ENCODE measurements at regions not wholly inside any gene's neighbourhood (a gene's known extent, or its start where the extent isn't known, plus 50 kb on each side); places are given as distances from the start of the nearest gene placed in this dataset.

- DNase-seq (peak; percentile 45), ATAC-seq (peak; percentile 26)
- Histone ChIP-seq H3K27me3 (peaks cover 11% of the 10 kb centered on the region), H3K36me3 (no peaks in the 10 kb centered on the region), H3K4me3 (no peak overlapping the region), H3K9me3 (no peaks in the 10 kb centered on the region), H3K27ac (no peak overlapping the region), H3K4me1 (no peaks in the 10 kb centered on the region)
- intact Hi-C loops (cut with DNase I), result no loop called here
- TF ChIP-seq, protein P1, sequence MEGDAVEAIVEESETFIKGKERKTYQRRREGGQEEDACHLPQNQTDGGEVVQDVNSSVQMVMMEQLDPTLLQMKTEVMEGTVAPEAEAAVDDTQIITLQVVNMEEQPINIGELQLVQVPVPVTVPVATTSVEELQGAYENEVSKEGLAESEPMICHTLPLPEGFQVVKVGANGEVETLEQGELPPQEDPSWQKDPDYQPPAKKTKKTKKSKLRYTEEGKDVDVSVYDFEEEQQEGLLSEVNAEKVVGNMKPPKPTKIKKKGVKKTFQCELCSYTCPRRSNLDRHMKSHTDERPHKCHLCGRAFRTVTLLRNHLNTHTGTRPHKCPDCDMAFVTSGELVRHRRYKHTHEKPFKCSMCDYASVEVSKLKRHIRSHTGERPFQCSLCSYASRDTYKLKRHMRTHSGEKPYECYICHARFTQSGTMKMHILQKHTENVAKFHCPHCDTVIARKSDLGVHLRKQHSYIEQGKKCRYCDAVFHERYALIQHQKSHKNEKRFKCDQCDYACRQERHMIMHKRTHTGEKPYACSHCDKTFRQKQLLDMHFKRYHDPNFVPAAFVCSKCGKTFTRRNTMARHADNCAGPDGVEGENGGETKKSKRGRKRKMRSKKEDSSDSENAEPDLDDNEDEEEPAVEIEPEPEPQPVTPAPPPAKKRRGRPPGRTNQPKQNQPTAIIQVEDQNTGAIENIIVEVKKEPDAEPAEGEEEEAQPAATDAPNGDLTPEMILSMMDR (IDR thresholded peaks at IDR 0.05), result no peak
Observed at GRCh38 chr1:18535391-18536210, 54.9 kb downstream of the KLHDC7A start.

GRCh38 chr1:18536356-18536755 lies 55.6 kb downstream of the KLHDC7A start:
- Histone ChIP-seq H3K9me3 (no peaks in the 10 kb centered on the region), H3K4me3 (no peak overlapping the region), H3K27me3 (peaks cover 11% of the 10 kb centered on the region), H3K4me1 (no peaks in the 10 kb centered on the region), H3K27ac (no peak overlapping the region), H3K36me3 (no peaks in the 10 kb centered on the region)
- TF ChIP-seq, protein P1 (IDR thresholded peaks at IDR 0.05), result no peak
- intact Hi-C loops (cut with DNase I), result no loop called here
- ATAC-seq, result no peak
- DNase-seq, result no peak

DNA sequence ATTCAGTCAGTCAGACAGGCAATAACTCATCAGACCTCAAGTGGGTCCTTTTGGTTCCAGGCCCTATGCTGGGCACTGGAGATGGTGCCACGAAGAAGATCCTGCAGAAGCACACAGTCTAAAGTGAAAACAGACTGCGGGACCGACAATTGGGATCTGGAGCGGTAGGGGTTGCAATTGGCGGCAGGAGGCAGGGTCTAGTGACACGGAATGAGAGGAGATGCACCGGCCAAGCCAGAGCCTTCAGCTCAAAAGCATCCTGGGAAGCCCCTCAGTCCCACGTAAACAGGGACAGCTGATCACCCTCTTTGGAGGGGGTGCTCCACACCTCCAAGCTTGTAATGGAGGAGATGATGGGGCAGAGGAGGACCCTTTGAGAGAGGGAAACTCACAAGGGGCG lies 56.2 kb downstream of the KLHDC7A start:
- no peak overlapping the region for H3K27ac ChIP-seq
- intact Hi-C loops (cut with DNase I), result no loop called here
- DNase-seq (peak; percentile 30), ATAC-seq (no peak)
- no peaks in the 10 kb centered on the region for H3K36me3 ChIP-seq
- no peaks in the 10 kb centered on the region for H3K9me3 ChIP-seq
- H3K4me1 ChIP-seq, result no peaks in the 10 kb centered on the region
- TF ChIP-seq, protein P1 (IDR thresholded peaks at IDR 0.05), result no peak
- H3K4me3 ChIP-seq, result no peak overlapping the region
- H3K27me3 ChIP-seq, result peaks cover 11% of the 10 kb centered on the region

GRCh38 chr1:18537386-18538306 lies 56.9 kb downstream of the KLHDC7A start:
- H3K9me3 ChIP-seq, result no peaks in the 10 kb centered on the region
- DNase-seq (peak; percentile 45), ATAC-seq (no peak)
- H3K36me3 ChIP-seq, result no peaks in the 10 kb centered on the region
- H3K4me1 ChIP-seq, result no peaks in the 10 kb centered on the region
- H3K27ac ChIP-seq, result no peak overlapping the region
- peaks cover 11% of the 10 kb centered on the region for H3K27me3 ChIP-seq
- intact Hi-C loops (cut with DNase I), result no loop called here
- H3K4me3 ChIP-seq, result no peak overlapping the region
- TF ChIP-seq, protein P1 (IDR thresholded peaks at IDR 0.05), result no peak

DNA sequence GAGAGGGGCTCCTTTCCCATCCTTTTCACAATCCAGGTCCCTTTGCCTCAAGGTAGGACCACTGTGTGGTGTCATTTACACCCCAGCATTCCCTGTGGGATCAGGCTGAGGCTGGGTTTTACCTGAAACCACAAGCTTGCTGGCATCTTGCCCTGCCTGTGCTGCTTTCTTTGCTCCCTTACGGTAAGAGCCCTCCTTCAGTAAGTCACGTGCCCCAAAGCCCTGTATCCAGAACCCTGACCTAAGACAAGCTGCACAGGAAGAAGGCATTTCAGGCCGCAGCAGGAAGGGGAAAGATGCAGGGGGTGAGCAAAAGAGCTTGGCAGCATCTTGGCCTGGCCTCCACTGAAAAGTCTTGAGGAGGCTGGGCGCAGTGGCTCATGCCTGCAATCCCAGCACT lies 58.4 kb downstream of the KLHDC7A start:
- Histone ChIP-seq H3K36me3 (no peaks in the 10 kb centered on the region), H3K27ac (no peak overlapping the region), H3K4me3 (no peak overlapping the region), H3K4me1 (no peaks in the 10 kb centered on the region), H3K27me3 (peaks cover 24% of the 10 kb centered on the region), H3K9me3 (no peaks in the 10 kb centered on the region)
- intact Hi-C loops (cut with DNase I), result no loop called here
- peak; percentile 73 for ATAC-seq
- peak; percentile 85 for DNase-seq
- TF ChIP-seq, protein P1 (IDR thresholded peaks at IDR 0.05), result no peak
